ENCODE measurements at regions not wholly inside any gene's neighbourhood (a gene's known extent, or its start where the extent isn't known, plus 50 kb on each side); places are given as distances from the start of the nearest gene placed in this dataset.
"Not testable (repeated sequence)": the region's sequence is repeated elsewhere in the genome, so short reads cannot be mapped to it uniquely, and the experiment has no call there.

- DNase-seq, result no peak
These were observed 90.3 kb upstream of the TMTC4 start for GRCh38 chr13:100764937-100765336.

- DNase-seq, result not testable (repeated sequence)
These were observed 87.5 kb upstream of the TMTC4 start for GRCh38 chr13:100762126-100762525.

DNA sequence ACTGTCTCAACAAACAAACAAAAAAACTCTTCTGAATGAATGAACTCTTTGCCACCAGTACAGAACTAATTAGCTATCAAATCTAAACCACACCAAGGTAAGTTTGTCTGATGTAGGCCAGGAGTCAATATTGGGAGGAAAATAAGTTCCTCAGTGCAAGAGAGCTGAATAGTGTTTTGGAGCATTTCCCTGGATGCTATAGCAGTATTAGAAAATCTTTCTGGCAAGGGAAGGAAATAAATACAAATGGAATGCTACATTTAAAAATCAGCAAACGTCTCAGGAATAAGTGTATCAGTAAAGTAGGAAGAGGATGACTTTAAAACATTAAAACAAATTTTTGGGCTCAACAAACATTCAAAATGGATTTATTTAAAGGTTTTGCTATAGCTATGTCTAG, 81.3 kb upstream of the TMTC4 start:
- no peak for DNase-seq

DNA sequence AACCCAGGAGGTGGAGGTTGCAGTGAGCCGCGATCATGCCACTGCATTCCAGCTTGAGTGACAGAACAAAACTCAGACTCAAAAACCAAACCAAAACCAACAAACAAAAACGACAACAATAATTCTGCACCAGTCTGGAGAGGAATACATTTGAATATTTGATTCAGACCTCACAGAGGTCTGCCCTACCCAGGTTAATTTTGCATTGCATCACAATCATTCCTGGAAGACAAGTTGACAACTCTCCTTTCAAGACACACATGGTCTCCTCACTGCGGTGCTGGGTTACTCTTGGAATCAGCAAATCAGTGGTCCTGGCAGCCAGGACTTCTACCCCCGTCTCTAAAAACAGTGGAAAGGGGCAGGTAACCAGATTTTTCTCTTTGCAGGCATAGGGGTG, 79.9 kb upstream of the TMTC4 start:
- DNase-seq, result no peak

- DNase-seq, result no peak
These were observed 78.8 kb upstream of the TMTC4 start for GRCh38 chr13:100753376-100753775.

GRCh38 chr13:100751826-100752225, 77.2 kb upstream of the TMTC4 start:
- DNase-seq, result peak in 7 of 14 donors; percentile 1 to 34 (median 8)

DNA sequence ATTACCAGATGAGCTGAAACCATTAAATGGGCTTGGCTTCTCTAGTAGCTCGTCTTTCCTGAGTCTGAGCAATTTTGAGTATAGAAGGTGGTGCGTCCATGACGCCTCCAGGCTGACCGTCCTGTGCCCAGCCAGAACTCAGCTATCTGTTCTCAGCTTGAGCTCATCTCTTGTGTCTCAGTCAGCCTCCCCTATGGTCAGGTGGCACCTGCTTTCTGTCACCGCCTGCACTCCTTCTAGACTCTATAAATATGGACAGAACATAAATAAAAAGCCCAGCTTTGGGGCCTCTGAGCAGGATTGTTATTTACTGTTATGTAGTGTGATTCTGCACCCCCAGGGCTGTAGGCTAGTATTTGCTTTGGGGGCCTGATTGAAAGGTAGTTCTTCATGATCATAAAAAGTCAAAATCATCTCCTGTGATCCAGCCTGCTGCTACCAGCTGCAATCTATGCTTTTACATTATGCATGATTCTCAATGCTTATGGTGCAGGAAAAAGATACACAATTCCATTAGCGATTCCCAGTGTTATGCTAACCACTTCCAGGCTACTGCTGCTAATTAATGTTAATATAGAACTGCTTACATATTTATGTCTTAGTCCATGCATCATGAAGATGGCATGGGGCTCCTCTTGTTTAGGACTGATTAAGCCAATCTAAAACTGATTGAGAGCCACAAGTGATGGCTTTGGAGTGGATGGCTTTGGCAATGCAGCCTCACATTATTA, 72.5 kb upstream of the TMTC4 start:
- DNase-seq, result no peak

DNA sequence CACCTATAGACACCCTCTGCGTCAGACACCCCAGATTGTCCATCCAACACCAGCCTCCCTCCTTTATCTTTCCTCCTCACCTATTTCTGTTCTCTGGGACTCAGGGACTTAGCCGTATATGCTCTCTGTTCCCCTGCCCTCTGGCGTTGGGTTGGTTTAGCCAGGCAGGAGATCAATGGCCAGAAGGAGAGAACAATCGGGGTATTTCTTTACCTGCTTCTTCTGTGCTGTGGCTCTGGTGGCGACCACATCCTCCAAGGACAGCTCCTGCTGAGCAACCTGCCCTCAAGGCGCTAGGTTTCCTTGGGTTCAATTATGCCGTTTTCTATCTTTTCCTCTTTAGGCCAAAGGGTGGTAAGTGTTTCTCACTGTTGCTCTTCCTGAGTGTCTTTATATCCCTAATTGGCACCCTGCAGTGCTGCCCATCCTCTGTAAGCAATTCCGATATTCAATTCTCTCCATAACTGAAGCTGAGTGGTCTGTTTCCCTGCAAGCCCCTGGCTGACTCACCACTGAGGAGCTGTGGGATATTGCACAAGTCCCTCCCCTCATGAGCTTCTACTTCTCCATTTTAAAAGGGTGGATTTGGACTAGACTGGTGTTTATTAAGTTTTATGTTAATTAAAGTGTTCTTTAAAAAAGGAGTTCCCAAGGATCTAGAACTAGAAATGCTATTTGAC, 63.7 kb upstream of the TMTC4 start:
- DNase-seq, result no peak

DNA sequence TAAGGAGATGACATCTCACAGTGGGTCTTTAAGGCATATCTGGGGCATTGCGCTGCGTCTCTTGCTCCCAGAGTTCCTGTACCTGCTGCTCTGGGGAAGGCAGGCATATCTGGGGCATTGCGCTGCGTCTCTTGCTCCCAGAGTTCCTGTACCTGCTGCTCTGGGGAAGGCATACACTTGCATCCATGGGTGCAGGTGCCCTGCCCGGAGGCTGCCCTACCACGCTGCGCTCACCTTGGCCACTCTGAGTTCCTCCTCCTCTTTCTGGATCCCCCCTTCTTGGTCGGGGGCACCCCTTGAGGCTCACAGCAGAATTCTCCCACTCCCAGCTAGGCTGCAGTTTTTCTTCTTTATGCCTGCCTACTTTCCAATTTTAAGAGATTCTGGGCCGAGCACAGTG, 60.9 kb upstream of the TMTC4 start:
- no peak for DNase-seq

DNA sequence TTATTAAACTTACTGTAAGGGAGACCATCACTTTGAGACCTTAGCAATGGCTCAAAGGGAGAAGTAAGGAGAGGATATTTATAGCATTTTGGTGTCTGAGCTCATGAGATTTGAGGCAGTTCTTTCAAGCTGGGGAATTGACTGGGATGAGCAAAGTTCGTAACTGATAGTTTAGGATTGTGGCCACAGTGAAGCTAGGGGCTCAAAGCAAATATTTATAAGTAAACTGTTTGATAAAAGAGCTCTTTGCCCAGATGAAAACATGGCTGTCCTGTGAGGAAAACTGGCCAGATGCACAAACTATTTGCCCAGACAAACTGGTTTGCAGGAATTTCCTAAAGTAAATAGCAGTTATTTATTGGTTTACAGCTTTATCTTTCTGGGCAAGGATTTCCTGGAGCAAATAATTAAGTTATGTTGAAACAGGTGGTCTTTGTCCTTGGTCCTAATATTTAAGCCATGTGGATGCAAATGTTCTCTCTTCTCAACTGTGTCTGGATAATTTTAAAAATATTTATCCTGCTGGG, 59.7 kb upstream of the TMTC4 start:
- no peak for DNase-seq

- peak in 1 of 14 donors; percentile 81 for DNase-seq
These were observed 58.7 kb upstream of the TMTC4 start for GRCh38 chr13:100733261-100733660.

GRCh38 chr13:100728201-100728600, 53.6 kb upstream of the TMTC4 start:
- DNase-seq, result no peak

GRCh38 chr13:100725472-100725871, 50.9 kb upstream of the TMTC4 start:
- DNase-seq, result no peak

GRCh38 chr13:100724568-100724967, 50.0 kb upstream of the TMTC4 start:
- DNase-seq, result no peak

Measured in C1 segment of cervical spinal cord (tissue), 14 donors.